Transverse colon (tissue), 4 donors: ENCODE measurements at regions not wholly inside any gene's neighbourhood (a gene's known extent, or its start where the extent isn't known, plus 50 kb on each side); places are given as distances from the start of the nearest gene placed in this dataset.
A peak's percentile ranks its signal among the peaks of the same experiment; 100 is the strongest.

Experiments
- DNase-seq: peaks from one replicate; pipeline ENCODE4 v3.0.0-alpha.2; 2019
- H3K27ac ChIP-seq, 4 donors: fragments of 200-600 bp; sonication (generic); 2 replicates each; pipeline ENCODE4 v1.5.1; 2016 to 2018; ENCODE audit warnings: inconsistent platforms in 4 of 4
- H3K27me3 ChIP-seq: fragments of 200-600 bp; sonication (generic); 2 replicates; pipeline ENCODE4 v1.5.1; 2017; ENCODE audit warnings: inconsistent platforms
- H3K36me3 ChIP-seq, 4 donors: fragments of 200-600 bp; sonication (generic); 2 replicates each; pipeline ENCODE4 v1.5.1; 2017 to 2019; ENCODE audit warnings: inconsistent platforms in 4 of 4
- H3K4me1 ChIP-seq, 4 donors: fragments of 200-600 bp; sonication (generic); 2 replicates each; pipeline ENCODE4 v1.5.1; 2017 to 2020; ENCODE audit warnings: inconsistent platforms in 4 of 4
- H3K4me3 ChIP-seq, 4 donors: fragments of 200-600 bp; sonication (generic); 1 replicate in 1 of 4; 2 replicates in 3 of 4; pipeline versions ENCODE4 v1.5.1 to v1.6.1; 2017 to 2019; ENCODE audit warnings: inconsistent platforms in 4 of 4
- H3K9me3 ChIP-seq, 2 donors: fragments of 200-600 bp; sonication (generic); 2 replicates each; pipeline ENCODE4 v1.5.1; 2017 to 2019; ENCODE audit warnings: inconsistent platforms in 2 of 2
- EP300 ChIP-seq: sonication (generic); formaldehyde crosslinking; IDR thresholded peaks from one replicate; pipeline ENCODE4 v1.6.1; 2017; ENCODE audit warnings: antibody characterized with exemption, low read depth
- POLR2A ChIP-seq: fragments of 450-650 bp; IDR thresholded peaks from one replicate; pipeline ENCODE4 v1.6.1; 2016; ENCODE audit warnings: antibody characterized with exemption, mild to moderate bottlenecking, moderate library complexity
- POLR2AphosphoS5 ChIP-seq, 3 donors: sonication (generic); formaldehyde crosslinking; IDR thresholded peaks; one replicate each; pipeline ENCODE4 v1.6.1; 2016; ENCODE audit warnings: antibody characterized with exemption in 3 of 3
- WGBS, 2 donors: methylation state at CpG; one replicate each; pipeline ENCODE4 v1.1.5; 2018; ENCODE audit warnings: low coverage in 1 of 2; 5-methylcytosine and 5-hydroxymethylcytosine counted together
- in situ Hi-C, 4 donors: fragments of 200-750 bp; cut with MboI; loops; one replicate each; pipeline versions ENCODE4 v1.15.0 to v1.15.1; 2017; ENCODE audit warnings: low sequenced_read_pairs in 3 of 4, low pct_ligation_motif_present in 1 of 4, low pct_unique_long_range_greater_than_20kb in 1 of 4
- intact Hi-C: fragments of 100-400 bp; cut with DNase I; formaldehyde crosslinking; loops from one replicate; pipeline ENCODE4 v1.15.1; 2023; ENCODE audit warnings: low total_unique reads
- TF ChIP-seq, protein P1 (sequence below), 5 experiments: fragments of 200-600 bp in 3 of 5; fragments of 450-650 bp in 2 of 5; sonication (generic) in 3 of 5; IDR thresholded peaks; 1 replicate in 2 of 5; 2 replicates in 3 of 5; pipeline ENCODE4 v1.5.1; 2016 to 2017; ENCODE audit warnings: antibody characterized with exemption in 5 of 5, inconsistent platforms in 3 of 5, mild to moderate bottlenecking in 2 of 5, moderate library complexity in 1 of 5

GRCh38 chr6:19454721-19455392 lies 382.3 kb upstream of the ID4 start:
- in situ Hi-C loops (no loop called here), intact Hi-C loops (no loop called here)
- Histone ChIP-seq H3K9me3 (no peaks in the 10 kb centered on the region), H3K27me3 (no peaks in the 10 kb centered on the region), H3K27ac (no peak overlapping the region), H3K36me3 (no peaks in the 10 kb centered on the region), H3K4me3 (no peak overlapping the region), H3K4me1 (no peaks in the 10 kb centered on the region)
- TF ChIP-seq POLR2AphosphoS5 (IDR thresholded peaks at IDR 0.05) (no peak), EP300 (no peak), POLR2A (no peak)
- TF ChIP-seq, protein P1, sequence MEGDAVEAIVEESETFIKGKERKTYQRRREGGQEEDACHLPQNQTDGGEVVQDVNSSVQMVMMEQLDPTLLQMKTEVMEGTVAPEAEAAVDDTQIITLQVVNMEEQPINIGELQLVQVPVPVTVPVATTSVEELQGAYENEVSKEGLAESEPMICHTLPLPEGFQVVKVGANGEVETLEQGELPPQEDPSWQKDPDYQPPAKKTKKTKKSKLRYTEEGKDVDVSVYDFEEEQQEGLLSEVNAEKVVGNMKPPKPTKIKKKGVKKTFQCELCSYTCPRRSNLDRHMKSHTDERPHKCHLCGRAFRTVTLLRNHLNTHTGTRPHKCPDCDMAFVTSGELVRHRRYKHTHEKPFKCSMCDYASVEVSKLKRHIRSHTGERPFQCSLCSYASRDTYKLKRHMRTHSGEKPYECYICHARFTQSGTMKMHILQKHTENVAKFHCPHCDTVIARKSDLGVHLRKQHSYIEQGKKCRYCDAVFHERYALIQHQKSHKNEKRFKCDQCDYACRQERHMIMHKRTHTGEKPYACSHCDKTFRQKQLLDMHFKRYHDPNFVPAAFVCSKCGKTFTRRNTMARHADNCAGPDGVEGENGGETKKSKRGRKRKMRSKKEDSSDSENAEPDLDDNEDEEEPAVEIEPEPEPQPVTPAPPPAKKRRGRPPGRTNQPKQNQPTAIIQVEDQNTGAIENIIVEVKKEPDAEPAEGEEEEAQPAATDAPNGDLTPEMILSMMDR (IDR thresholded peaks at IDR 0.05) = no peak
- 90 to 94% methylated on average over 2 of the region's 2 CpGs for WGBS, 2 donors
- DNase-seq = no peak

DNA sequence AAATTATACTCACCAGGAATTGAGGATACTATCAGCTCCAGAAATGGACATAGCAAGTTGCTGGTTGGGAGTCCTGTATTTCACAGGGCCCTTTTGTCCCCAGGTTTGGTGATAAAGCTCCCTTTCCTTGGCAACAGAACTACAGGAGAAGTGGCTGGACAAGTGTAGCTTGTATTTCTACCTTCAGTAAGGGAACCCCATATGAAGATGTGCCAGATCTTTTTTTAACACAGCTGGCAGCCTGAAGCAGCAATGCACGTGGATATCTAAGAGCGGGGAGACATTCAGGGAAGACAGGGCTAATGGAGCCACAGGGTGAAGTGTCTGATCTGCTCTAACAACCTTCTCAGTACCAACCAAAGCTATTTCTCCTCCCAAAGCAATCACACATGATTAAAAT lies 373.9 kb upstream of the ID4 start:
- WGBS, 2 donors = 81% methylated on average over 2 of the region's 2 CpGs; no CpG with 5 or more reads in 1 of the 2 donors
- TF ChIP-seq POLR2A (no peak), EP300 (no peak), POLR2AphosphoS5 (IDR thresholded peaks at IDR 0.05) (no peak)
- TF ChIP-seq, protein P1 (IDR thresholded peaks at IDR 0.05) = no peak
- Histone ChIP-seq H3K27me3 (no peaks in the 10 kb centered on the region), H3K27ac (no peak overlapping the region), H3K36me3 (no peaks in the 10 kb centered on the region), H3K4me1 (no peaks in the 10 kb centered on the region), H3K9me3 (no peaks in the 10 kb centered on the region), H3K4me3 (no peak overlapping the region)
- DNase-seq = no peak
- in situ Hi-C loops (no loop called here), intact Hi-C loops (no loop called here)

- H3K27ac ChIP-seq = no peak overlapping the region
- WGBS, 2 donors = 50 to 62% methylated on average over 5 of the region's 5 CpGs
- H3K4me3 ChIP-seq = no peak overlapping the region
- H3K9me3 ChIP-seq = no peaks in the 10 kb centered on the region
- H3K27me3 ChIP-seq = no peaks in the 10 kb centered on the region
- DNase-seq = no peak
- no peaks in the 10 kb centered on the region for H3K4me1 ChIP-seq
- in situ Hi-C loops = no loop called here
- no peaks in the 10 kb centered on the region for H3K36me3 ChIP-seq
- TF ChIP-seq, protein P1 (IDR thresholded peaks at IDR 0.05) = no peak
- TF ChIP-seq POLR2A = no peak
- no peak for TF ChIP-seq EP300
- no peak for TF ChIP-seq POLR2AphosphoS5 (IDR thresholded peaks at IDR 0.05)
- intact Hi-C loops = no loop called here
Measured at GRCh38 chr6:19463925-19464324, 373.2 kb upstream of the ID4 start.

DNA sequence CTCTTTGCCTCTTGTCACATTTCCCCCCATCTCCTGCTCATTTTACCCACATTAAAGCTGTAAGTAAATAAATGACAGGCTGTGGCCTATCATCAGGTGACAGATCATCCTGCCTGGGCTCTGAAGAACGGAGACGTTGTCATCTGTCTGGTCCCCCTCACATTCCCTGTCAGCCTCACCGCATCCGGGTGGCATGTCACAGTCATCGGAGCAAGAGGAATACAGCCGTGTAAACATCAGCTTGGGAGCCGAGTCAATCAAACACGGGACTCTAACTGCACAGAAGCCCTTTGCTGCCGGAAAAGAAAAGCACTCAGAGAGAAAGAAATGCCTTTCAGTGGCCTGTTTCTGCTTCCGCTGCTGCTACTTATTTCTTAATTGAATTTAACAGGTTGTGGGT lies 371.9 kb upstream of the ID4 start:
- DNase-seq = no peak
- Histone ChIP-seq H3K4me1 (no peaks in the 10 kb centered on the region), H3K4me3 (no peak overlapping the region), H3K27ac (peak overlapping the region in 1 of 4 donors; percentile 25), H3K36me3 (no peaks in the 10 kb centered on the region), H3K27me3 (no peaks in the 10 kb centered on the region), H3K9me3 (no peaks in the 10 kb centered on the region)
- 56 to 100% methylated on average over 1 to 10 of the region's 10 CpGs for WGBS, 2 donors
- TF ChIP-seq EP300 (no peak), POLR2AphosphoS5 (IDR thresholded peaks at IDR 0.05) (no peak), POLR2A (no peak)
- TF ChIP-seq, protein P1 (IDR thresholded peaks at IDR 0.05) = no peak
- intact Hi-C loops (no loop called here), in situ Hi-C loops (no loop called here)
